ENCODE measurements at regions not wholly inside any gene's neighbourhood (a gene's known extent, or its start where the extent isn't known, plus 50 kb on each side); places are given as distances from the start of the nearest gene placed in this dataset.

GRCh38 chr7:125643302-125643701 is 713.7 kb upstream of the POT1 start:
- H3K4me1 ChIP-seq (ENCODE audit: control insufficient read depth, extremely low read depth, insufficient read depth, low read length) = no peaks in the 10 kb centered on the region
- no peaks in the 10 kb centered on the region for H3K27me3 ChIP-seq (ENCODE audit: control insufficient read depth, extremely low read depth, insufficient read depth, low read length)
- no peak overlapping the region for H3K9ac ChIP-seq (ENCODE audit: control insufficient read depth, extremely low read depth, insufficient read depth, low read length)
- no peak for FAIRE-seq
- no peaks in the 10 kb centered on the region for H4K20me1 ChIP-seq (ENCODE audit: control insufficient read depth, extremely low read depth, insufficient read depth, low read length)
- no peak for DNase-seq (ENCODE audit: low read depth, low spot score)
- no peaks in the 10 kb centered on the region for H3K36me3 ChIP-seq (ENCODE audit: control insufficient read depth in 2 of 2, extremely low read depth in 1 of 2, insufficient read depth in 2 of 2, low read length in 2 of 2)
- no peaks in the 10 kb centered on the region for H3K79me2 ChIP-seq (ENCODE audit: control insufficient read depth, insufficient read depth, low read length)
- dilution Hi-C loops (cut with MboI; ENCODE audit: extremely low pct_ligation_motif_present, low sequenced_read_pairs) = no loop called here
- H2AFZ ChIP-seq (ENCODE audit: control insufficient read depth, low read length) = no peak overlapping the region
- H3K9me3 ChIP-seq (ENCODE audit: control insufficient read depth, low read depth, low read length) = no peaks in the 10 kb centered on the region
- no peak overlapping the region for H3K4me3 ChIP-seq (ENCODE audit: control insufficient read depth in 2 of 3, extremely low read depth in 1 of 3, insufficient read depth in 2 of 3, low read depth in 1 of 3, low read length in 3 of 3)
- H3K9me1 ChIP-seq (ENCODE audit: control insufficient read depth, extremely low read depth, insufficient read depth, low read length) = no peaks in the 10 kb centered on the region
- no peak overlapping the region for H3K4me2 ChIP-seq (ENCODE audit: control insufficient read depth, extremely low read depth, insufficient read depth, low read depth, low read length)
- TF ChIP-seq CTCF (optimal IDR thresholded peaks at IDR 0.05 in 1 of 3, IDR thresholded peaks at IDR 0.05 in 1 of 3, conservative IDR thresholded peaks at IDR 0.05 in 1 of 3; ENCODE audit: extremely low read depth in 1 of 3, insufficient read depth in 2 of 3, low read length in 3 of 3) (no peak), EZH2 (IDR thresholded peaks at IDR 0.05; ENCODE audit: low read length) (no peak)
- no peak overlapping the region for H3K27ac ChIP-seq (ENCODE audit: control insufficient read depth, insufficient read depth, low read length)

DNA sequence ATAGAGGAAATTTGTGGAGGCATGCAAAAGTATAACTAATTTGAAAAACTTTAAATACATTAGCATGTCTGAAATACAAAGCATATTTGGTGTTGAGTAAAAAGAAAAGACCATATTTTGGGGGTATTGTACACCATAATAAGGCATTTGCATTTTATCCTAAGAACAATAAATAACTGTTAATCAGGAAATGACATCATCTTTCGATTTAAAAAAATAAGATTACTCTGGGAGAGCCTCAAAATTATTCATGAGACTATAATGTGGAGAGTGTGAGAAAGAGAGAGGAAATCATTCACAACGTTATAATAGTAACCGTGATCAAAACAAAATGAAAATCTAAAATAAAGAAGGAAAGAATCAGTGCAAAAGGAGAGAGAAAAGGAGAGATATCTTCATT is 712.3 kb upstream of the POT1 start:
- Histone ChIP-seq H3K27me3 (ENCODE audit: control insufficient read depth, extremely low read depth, insufficient read depth, low read length) (no peaks in the 10 kb centered on the region), H4K20me1 (ENCODE audit: control insufficient read depth, extremely low read depth, insufficient read depth, low read length) (no peaks in the 10 kb centered on the region), H3K9ac (ENCODE audit: control insufficient read depth, extremely low read depth, insufficient read depth, low read length) (no peak overlapping the region), H3K9me3 (ENCODE audit: control insufficient read depth, low read depth, low read length) (no peaks in the 10 kb centered on the region), H3K27ac (ENCODE audit: control insufficient read depth, insufficient read depth, low read length) (no peak overlapping the region), H3K9me1 (ENCODE audit: control insufficient read depth, extremely low read depth, insufficient read depth, low read length) (no peaks in the 10 kb centered on the region), H3K4me3 (ENCODE audit: control insufficient read depth in 2 of 3, extremely low read depth in 1 of 3, insufficient read depth in 2 of 3, low read depth in 1 of 3, low read length in 3 of 3) (no peak overlapping the region), H3K4me1 (ENCODE audit: control insufficient read depth, extremely low read depth, insufficient read depth, low read length) (no peaks in the 10 kb centered on the region), H3K36me3 (ENCODE audit: control insufficient read depth in 2 of 2, extremely low read depth in 1 of 2, insufficient read depth in 2 of 2, low read length in 2 of 2) (no peaks in the 10 kb centered on the region), H3K79me2 (ENCODE audit: control insufficient read depth, insufficient read depth, low read length) (no peaks in the 10 kb centered on the region), H3K4me2 (ENCODE audit: control insufficient read depth, extremely low read depth, insufficient read depth, low read depth, low read length) (no peak overlapping the region), H2AFZ (ENCODE audit: control insufficient read depth, low read length) (no peak overlapping the region)
- no peak for TF ChIP-seq EZH2 (IDR thresholded peaks at IDR 0.05; ENCODE audit: low read length)
- no peak for DNase-seq (ENCODE audit: low read depth, low spot score)
- dilution Hi-C loops (cut with MboI; ENCODE audit: extremely low pct_ligation_motif_present, low sequenced_read_pairs) = no loop called here
- FAIRE-seq = no peak

DNA sequence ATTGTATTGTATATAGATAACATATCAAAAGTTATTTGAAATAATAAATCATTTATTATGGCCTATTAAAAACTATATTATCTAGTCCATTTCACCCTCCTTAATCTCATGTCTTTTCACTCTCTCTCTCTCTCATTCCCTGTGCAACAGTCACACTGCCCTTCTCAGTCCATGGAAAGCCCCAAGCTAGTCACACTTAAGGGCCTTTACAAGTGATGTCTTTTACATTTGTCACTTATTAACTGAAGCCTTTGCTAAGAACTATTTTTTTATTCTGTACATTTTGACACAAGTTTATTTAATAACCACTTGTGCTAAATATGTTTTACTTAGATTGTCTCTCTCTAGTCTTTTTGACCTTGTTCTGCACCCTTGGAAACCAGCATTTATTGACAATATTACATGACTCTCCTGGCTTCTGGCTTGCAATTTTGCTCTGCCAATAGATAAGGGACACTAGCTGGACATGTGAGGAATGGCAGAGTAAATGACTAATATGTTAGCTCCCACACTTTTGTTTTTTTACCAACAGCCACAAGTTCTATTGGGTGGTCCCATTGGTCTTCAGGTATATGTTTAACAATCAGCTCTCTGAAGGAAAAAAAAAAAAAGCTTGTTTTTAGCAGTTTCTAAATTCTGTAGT is 706.8 kb upstream of the POT1 start:
- no peaks in the 10 kb centered on the region for H3K9me1 ChIP-seq (ENCODE audit: control insufficient read depth, extremely low read depth, insufficient read depth, low read length)
- H3K4me1 ChIP-seq (ENCODE audit: control insufficient read depth, extremely low read depth, insufficient read depth, low read length) = no peaks in the 10 kb centered on the region
- H3K36me3 ChIP-seq (ENCODE audit: control insufficient read depth in 2 of 2, extremely low read depth in 1 of 2, insufficient read depth in 2 of 2, low read length in 2 of 2) = no peaks in the 10 kb centered on the region
- no peak for DNase-seq (ENCODE audit: low read depth, low spot score)
- no peaks in the 10 kb centered on the region for H3K79me2 ChIP-seq (ENCODE audit: control insufficient read depth, insufficient read depth, low read length)
- dilution Hi-C loops (cut with MboI; ENCODE audit: extremely low pct_ligation_motif_present, low sequenced_read_pairs) = no loop called here
- H3K9ac ChIP-seq (ENCODE audit: control insufficient read depth, extremely low read depth, insufficient read depth, low read length) = no peak overlapping the region
- H3K4me2 ChIP-seq (ENCODE audit: control insufficient read depth, extremely low read depth, insufficient read depth, low read depth, low read length) = no peak overlapping the region
- no peak overlapping the region for H2AFZ ChIP-seq (ENCODE audit: control insufficient read depth, low read length)
- H3K27me3 ChIP-seq (ENCODE audit: control insufficient read depth, extremely low read depth, insufficient read depth, low read length) = no peaks in the 10 kb centered on the region
- no peaks in the 10 kb centered on the region for H3K9me3 ChIP-seq (ENCODE audit: control insufficient read depth, low read depth, low read length)
- TF ChIP-seq CTCF (optimal IDR thresholded peaks at IDR 0.05 in 1 of 3, IDR thresholded peaks at IDR 0.05 in 1 of 3, conservative IDR thresholded peaks at IDR 0.05 in 1 of 3; ENCODE audit: extremely low read depth in 1 of 3, insufficient read depth in 2 of 3, low read length in 3 of 3) = no peak
- TF ChIP-seq EZH2 (IDR thresholded peaks at IDR 0.05; ENCODE audit: low read length) = no peak
- no peak for FAIRE-seq
- H3K27ac ChIP-seq (ENCODE audit: control insufficient read depth, insufficient read depth, low read length) = no peak overlapping the region
- no peak overlapping the region for H3K4me3 ChIP-seq (ENCODE audit: control insufficient read depth in 2 of 3, extremely low read depth in 1 of 3, insufficient read depth in 2 of 3, low read depth in 1 of 3, low read length in 3 of 3)
- no peaks in the 10 kb centered on the region for H4K20me1 ChIP-seq (ENCODE audit: control insufficient read depth, extremely low read depth, insufficient read depth, low read length)

All from keratinocyte (primary cell).